KMS-11 (cell line): ENCODE measurements at regions not wholly inside any gene's neighbourhood (a gene's known extent, or its start where the extent isn't known, plus 50 kb on each side); places are given as distances from the start of the nearest gene placed in this dataset.

ENCODE experiments used
- H2AFZ ChIP-seq: fragments of 200-600 bp; sonication (generic); 2 replicates; pipeline ENCODE4 v1.6.1; 2016; ENCODE audit warnings: antibody characterized with exemption, mixed run types, low read depth
- H3K27ac ChIP-seq: fragments of 200-600 bp; sonication (generic); 2 replicates; pipeline ENCODE4 v1.6.1; 2016; ENCODE audit warnings: mild to moderate bottlenecking, mixed run types
- H3K27me3 ChIP-seq: fragments of 200-600 bp; sonication (generic); 2 replicates; pipeline ENCODE4 v1.6.1; 2017; ENCODE audit warnings: mild to moderate bottlenecking, low read depth, mixed run types, moderate library complexity; ENCODE audit not compliant: insufficient read depth
- H3K36me3 ChIP-seq: fragments of 200-600 bp; sonication (generic); 2 replicates; pipeline ENCODE4 v1.6.1; 2017; ENCODE audit warnings: mild to moderate bottlenecking, mixed run types; ENCODE audit not compliant: insufficient read depth
- H3K4me1 ChIP-seq: fragments of 200-600 bp; sonication (generic); 2 replicates; pipeline ENCODE4 v1.6.1; 2016; ENCODE audit warnings: mild to moderate bottlenecking, low read depth, mixed run types; ENCODE audit not compliant: poor library complexity, severe bottlenecking
- H3K4me2 ChIP-seq: fragments of 200-600 bp; sonication (generic); 2 replicates; pipeline ENCODE4 v1.7.0; 2016; ENCODE audit warnings: mild to moderate bottlenecking, mixed run types
- H3K4me3 ChIP-seq: fragments of 200-600 bp; sonication (generic); IDR thresholded peaks from 2 replicates; pipeline ENCODE4 v1.6.1; 2017; ENCODE audit warnings: low read depth, low read length, mixed read lengths; ENCODE audit not compliant: insufficient read depth
- H3K79me2 ChIP-seq: fragments of 200-600 bp; sonication (generic); 2 replicates; pipeline ENCODE4 v1.6.1; 2016; ENCODE audit warnings: low read depth, mixed run types; ENCODE audit not compliant: insufficient read depth
- H3K9ac ChIP-seq: fragments of 200-600 bp; sonication (generic); 2 replicates; pipeline ENCODE4 v1.6.1; 2016; ENCODE audit warnings: mild to moderate bottlenecking, mixed run types
- H4K20me1 ChIP-seq: fragments of 200-600 bp; sonication (generic); 2 replicates; pipeline ENCODE4 v1.6.1; 2016; ENCODE audit warnings: mild to moderate bottlenecking, mixed run types; ENCODE audit not compliant: insufficient read depth
- TF ChIP-seq, protein P1 (sequence below): fragments of 200-600 bp; sonication (generic); conservative IDR thresholded peaks from 2 replicates; pipeline ENCODE4 v1.6.1; 2017; ENCODE audit warnings: low read depth, mild to moderate bottlenecking, antibody characterized with exemption, low read length, moderate library complexity, mixed read lengths

DNA sequence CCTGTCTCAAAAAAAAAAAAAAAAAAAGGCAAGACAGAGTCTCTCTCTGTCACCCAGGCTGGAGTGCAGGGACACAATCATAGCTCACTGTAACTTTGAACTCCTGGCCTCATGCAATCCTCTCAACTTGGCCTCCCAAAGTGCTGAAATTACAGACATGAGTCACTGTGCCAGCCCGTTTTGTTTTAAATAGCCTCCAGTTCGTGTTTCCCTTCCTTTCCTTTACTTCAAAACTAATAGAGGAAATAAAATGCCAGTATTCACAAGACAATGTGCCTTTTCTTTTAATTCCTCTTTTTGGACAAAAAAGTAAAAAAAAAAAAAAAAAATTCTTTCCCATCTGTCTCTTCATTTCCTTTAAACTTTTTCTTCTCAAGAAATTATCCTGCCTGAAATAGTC is 54.5 kb upstream of the ACMSD start:
- H2AFZ ChIP-seq: no peak overlapping the region
- no peaks in the 10 kb centered on the region for H3K4me1 ChIP-seq
- no peak overlapping the region for H3K4me3 ChIP-seq
- TF ChIP-seq, protein P1, sequence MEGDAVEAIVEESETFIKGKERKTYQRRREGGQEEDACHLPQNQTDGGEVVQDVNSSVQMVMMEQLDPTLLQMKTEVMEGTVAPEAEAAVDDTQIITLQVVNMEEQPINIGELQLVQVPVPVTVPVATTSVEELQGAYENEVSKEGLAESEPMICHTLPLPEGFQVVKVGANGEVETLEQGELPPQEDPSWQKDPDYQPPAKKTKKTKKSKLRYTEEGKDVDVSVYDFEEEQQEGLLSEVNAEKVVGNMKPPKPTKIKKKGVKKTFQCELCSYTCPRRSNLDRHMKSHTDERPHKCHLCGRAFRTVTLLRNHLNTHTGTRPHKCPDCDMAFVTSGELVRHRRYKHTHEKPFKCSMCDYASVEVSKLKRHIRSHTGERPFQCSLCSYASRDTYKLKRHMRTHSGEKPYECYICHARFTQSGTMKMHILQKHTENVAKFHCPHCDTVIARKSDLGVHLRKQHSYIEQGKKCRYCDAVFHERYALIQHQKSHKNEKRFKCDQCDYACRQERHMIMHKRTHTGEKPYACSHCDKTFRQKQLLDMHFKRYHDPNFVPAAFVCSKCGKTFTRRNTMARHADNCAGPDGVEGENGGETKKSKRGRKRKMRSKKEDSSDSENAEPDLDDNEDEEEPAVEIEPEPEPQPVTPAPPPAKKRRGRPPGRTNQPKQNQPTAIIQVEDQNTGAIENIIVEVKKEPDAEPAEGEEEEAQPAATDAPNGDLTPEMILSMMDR: no peak
- H3K36me3 ChIP-seq: no peaks in the 10 kb centered on the region
- H3K4me2 ChIP-seq: no peak overlapping the region
- H3K27me3 ChIP-seq: no peaks in the 10 kb centered on the region
- no peak overlapping the region for H3K9ac ChIP-seq
- no peaks in the 10 kb centered on the region for H3K79me2 ChIP-seq
- no peak overlapping the region for H3K27ac ChIP-seq
- H4K20me1 ChIP-seq: no peaks in the 10 kb centered on the region

DNA sequence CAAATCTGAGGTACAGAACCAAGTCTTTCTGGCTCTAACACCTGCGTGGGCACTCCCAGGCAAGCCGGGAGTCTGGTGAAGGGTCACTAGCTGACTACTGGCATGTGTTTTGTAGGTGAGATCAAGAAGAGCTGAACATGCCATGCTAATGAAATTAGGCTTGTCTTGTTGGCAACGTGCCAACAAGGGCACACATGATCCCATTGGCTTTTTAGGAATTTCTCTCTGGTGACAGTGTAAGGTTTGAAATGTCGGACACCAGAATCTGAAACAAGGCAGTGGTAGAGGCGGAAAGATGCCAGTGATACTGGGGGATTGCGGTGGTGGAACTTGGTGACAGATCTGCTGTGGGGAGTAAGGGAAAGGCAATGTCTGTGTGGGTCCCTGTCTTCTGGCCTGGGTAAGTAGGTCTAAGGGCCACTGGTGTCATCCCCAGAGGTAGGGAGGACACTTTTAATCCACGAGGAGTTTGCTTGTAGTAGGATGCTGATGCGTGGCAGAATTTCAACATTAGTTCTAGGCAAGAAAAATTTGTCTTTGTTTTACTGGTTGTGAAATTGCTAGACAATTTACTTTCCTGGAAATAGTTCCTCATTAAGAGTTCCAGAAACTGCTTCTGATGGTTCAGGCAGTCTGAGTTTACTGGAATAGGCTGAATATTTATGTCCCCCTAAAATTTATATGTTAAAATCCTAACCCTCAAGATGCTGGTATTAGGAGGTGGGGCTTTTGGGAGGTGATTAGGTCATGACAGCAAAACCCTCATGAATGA is 52.6 kb upstream of the ACMSD start:
- no peak overlapping the region for H3K4me2 ChIP-seq
- H3K4me1 ChIP-seq: no peaks in the 10 kb centered on the region
- no peak overlapping the region for H2AFZ ChIP-seq
- no peak overlapping the region for H3K27ac ChIP-seq
- H4K20me1 ChIP-seq: no peaks in the 10 kb centered on the region
- no peaks in the 10 kb centered on the region for H3K27me3 ChIP-seq
- no peaks in the 10 kb centered on the region for H3K79me2 ChIP-seq
- no peak overlapping the region for H3K9ac ChIP-seq
- no peak overlapping the region for H3K4me3 ChIP-seq
- H3K36me3 ChIP-seq: no peaks in the 10 kb centered on the region
- TF ChIP-seq, protein P1: no peak

DNA sequence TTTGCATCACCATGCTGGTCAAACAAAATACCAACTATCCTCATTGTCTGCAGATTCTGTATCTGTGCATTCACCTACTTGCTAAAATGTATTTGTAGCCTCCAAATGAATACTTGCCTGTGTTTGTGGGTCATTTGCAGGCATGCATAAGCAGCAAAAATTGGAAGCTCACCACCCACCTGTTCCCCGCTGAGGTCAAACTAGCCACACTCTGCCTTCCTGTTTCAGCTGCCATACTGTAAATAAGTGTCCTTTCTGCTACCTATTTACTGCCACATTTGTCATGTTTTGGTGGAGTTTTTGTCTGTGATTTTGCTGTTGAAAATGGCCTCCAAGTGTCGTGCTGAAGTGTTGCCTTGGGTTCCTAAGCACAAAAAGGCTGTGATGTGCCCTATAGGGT is 50.0 kb upstream of the ACMSD start:
- Histone ChIP-seq H3K79me2 (no peaks in the 10 kb centered on the region), H3K4me3 (no peak overlapping the region), H3K36me3 (no peaks in the 10 kb centered on the region), H2AFZ (no peak overlapping the region), H3K27ac (no peak overlapping the region), H3K27me3 (no peaks in the 10 kb centered on the region), H3K9ac (no peak overlapping the region), H3K4me2 (no peak overlapping the region), H4K20me1 (no peaks in the 10 kb centered on the region), H3K4me1 (no peaks in the 10 kb centered on the region)
- TF ChIP-seq, protein P1: no peak
